GM18502 (cell line): ENCODE measurements at regions not wholly inside any gene's neighbourhood (a gene's known extent, or its start where the extent isn't known, plus 50 kb on each side); places are given as distances from the start of the nearest gene placed in this dataset.
"Not testable (repeated sequence)": the region's sequence is repeated elsewhere in the genome, so short reads cannot be mapped to it uniquely, and the experiment has no call there.

Experiments
- ATAC-seq: cut with Tn5 transposase; IDR thresholded peaks from one replicate; pipeline ENCODE4 v1.9.1; 2021; ENCODE audit warnings: mild to moderate bottlenecking; ENCODE audit not compliant: unreplicated experiment, poor library complexity

DNA sequence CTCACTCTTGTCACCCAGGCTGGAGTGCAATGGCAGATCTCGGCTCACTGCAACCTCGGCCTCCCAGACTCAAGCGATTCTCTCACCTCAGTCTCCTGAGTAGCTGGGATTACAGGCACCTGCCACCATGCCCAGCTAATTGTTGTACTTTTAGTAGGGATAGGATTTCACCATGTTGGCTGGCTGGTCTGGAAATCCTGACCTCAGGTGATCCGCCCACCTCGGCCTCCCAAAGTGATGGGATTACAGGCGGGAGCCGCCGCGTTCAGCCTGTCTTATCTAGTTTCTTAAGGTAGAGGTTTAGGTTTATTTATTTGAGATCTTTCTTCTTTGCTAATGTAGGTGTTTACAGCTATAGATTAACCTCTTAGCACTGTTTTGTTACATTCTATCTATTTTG lies 708.8 kb downstream of the ZNF385D start:
- ATAC-seq, result no peak

DNA sequence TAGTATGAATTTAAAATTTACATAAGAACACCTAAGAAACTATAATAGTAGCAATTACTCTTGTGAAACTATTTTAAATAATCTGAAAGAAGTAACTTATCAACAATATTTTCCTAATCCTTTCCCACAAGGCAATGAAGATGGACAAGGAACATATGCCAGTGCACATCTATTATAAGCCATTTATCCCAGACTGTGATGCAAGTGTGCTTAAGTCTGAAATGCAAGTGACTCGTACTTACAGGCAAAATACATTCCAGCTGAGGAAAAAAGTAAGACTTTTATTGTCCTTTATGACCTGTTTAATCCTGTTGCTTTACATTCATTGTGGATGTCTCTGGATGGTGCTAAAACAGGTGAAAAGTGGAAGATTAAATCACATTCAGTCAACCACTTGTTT lies 709.4 kb downstream of the ZNF385D start:
- no peak for ATAC-seq

- no peak for ATAC-seq
Measured at GRCh38 chr3:21036888-21037287, 714.1 kb downstream of the ZNF385D start.

GRCh38 chr3:21028412-21028811 lies 722.6 kb downstream of the ZNF385D start:
- ATAC-seq, result no peak

DNA sequence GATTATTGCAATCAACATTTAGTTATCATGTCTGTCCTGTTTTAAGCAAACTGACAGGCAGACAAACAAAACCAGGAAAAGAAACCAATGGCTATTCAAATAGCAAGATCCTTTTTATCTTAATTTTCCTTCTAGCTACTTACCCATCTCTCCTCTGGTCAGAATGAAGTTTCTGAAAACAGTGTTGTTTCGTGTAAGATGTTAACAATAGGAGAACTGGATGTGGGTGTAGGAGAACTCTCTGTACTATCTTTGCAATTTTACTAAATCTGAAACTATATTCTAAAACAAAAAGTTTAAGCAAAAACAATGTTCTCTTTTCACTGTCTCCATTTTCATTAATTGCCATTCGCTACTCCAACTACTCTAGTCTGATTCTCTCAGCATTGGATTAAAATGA lies 726.4 kb downstream of the ZNF385D start:
- ATAC-seq, result no peak

GRCh38 chr3:21020681-21021080 lies 730.3 kb downstream of the ZNF385D start:
- ATAC-seq, result no peak

DNA sequence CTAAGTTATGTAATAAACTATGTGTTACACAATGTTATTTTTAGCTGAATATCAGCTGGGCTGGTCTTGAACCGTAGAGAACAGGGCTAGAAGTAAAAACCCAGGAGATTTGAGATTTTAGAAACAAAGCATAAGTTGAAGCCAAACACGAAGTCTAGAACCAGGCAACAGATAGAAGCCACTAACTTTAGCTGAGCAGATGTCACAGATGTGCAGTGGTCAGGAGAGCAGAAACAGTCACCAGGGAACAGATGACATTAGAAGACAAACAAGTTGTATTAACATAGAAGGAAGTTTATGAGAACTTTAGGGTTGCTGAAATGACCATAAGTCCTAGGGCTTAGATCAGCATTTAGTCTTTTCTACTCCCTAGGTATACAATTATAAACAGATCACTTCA lies 731.0 kb downstream of the ZNF385D start:
- ATAC-seq, result no peak

DNA sequence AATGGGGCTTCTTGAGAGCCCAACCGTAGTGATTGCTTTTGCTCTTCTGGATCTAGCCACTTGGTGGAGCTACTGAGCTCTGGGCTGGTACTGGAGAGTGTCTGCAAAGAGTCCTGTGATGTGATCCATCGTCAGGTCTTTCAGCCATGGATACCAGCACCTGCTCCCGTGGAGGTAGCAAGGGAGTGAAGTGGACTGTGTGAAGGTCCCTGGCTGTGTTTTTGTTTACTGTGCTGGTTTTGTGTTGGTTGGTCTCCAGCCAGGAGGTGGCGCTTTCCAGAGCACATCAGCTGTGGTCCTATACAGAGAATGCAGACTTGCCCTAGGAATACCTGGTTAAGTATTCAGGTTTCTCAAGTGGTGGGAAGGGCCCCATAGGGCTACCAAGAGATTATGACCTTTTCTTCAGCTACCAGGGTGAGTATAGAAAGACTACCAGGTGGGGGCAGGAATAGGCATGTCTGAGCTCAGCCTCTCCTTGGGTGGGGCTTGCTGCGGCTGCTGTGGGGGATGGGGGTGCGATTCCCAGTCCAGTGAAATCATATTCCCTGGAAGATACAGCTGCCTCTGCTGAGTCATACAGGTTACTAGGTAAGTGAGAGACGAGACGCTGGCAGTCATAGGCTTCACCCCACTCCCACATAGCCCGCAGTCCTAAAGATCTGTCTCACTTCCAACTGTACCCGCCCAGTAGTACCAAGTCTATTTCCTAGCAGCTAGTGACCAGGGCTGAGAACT lies 733.7 kb downstream of the ZNF385D start:
- no peak for ATAC-seq

GRCh38 chr3:21013566-21013965 lies 737.4 kb downstream of the ZNF385D start:
- ATAC-seq, result no peak

GRCh38 chr3:20999661-21000060 lies 751.3 kb downstream of the ZNF385D start:
- no peak for ATAC-seq

DNA sequence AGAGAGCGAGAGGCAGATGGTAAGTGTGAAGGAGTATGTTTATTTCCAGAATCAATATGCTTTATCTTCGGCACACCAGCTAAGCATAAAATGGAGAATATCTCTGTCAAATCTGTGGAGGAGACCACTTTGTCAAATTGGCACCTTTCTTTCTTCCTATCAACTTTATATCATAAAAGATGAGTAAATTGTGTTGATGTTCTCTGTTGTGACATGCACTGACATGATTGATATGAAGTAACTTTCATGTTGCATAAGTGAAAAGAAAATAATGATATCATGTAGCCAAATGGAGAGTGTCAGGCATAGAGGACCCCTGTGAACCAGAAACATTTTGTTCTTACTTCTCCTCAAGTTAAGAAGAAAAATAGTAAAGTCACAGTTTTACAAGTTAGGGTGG lies 753.8 kb downstream of the ZNF385D start:
- no peak for ATAC-seq

DNA sequence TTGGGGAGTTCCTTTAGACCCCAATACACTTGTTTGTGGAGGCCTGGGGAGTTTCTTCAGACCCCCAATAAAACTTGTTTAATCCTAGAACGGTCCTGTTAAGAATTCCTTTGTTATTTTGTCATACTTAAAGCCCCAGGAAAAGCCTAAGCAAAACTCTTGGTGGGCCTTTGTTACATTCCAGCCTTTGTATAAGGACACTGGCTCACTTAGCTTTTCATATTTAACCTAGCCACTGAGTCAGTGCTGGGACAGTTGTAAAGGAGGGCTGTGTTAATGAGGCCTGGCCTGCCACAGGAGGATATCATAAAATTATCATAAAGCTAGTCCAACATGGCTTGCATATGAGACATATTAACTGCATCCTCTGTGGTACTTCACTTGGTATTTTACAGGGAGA lies 760.1 kb downstream of the ZNF385D start:
- ATAC-seq, result no peak

GRCh38 chr3:20989653-20990052 lies 761.4 kb downstream of the ZNF385D start:
- ATAC-seq, result not testable (repeated sequence)

DNA sequence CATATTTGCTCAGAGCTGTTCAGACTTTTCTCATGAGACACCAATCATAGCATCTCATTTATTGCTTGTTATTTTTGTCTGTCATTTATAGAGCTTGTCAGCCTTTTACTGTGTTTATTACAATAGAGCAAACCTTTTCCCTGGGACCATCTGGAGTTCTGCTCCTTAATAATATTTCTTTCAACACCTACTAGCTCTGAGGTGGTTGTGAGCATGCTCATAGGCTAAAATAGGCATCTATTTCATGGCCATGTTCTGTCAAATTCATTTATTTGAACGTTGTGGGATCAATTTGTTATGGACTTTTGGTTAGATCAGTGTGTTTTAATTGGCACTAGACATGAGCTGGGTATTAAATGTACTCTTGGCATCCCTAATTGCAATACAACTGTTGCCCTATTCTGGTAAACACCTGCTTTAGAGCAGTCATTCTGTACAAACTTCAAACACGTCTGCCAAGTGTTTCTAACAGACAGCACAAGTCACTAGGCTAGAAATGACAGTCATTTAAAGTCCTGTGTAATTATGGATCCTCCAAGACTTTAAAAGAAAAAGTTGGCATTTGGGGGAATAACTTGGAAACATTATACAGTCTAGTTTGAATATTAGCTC lies 766.3 kb downstream of the ZNF385D start:
- no peak for ATAC-seq

- ATAC-seq, result no peak
Measured at GRCh38 chr3:20975188-20975651, 775.8 kb downstream of the ZNF385D start.

GRCh38 chr3:20974396-20974795 lies 776.6 kb downstream of the ZNF385D start:
- ATAC-seq, result no peak

DNA sequence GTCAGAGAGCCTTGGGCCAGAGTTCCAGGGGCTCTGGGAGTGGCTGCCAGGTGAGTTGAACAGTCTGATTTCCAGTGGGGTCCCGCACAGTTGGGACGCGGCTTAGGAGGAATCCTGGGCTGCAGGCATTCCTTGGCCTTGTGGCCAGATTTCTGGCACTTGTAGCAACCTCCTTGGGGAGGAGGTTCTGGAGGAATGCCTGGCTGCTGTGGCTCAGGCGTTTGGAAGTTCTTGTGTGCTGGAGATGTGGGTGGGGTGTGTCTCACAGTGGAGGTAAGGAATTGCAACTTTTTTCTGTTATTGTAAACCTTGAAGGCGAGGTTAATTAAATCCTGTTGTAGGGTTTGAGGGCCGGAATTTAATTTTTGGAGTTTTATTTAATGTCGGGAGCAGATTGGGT lies 780.2 kb downstream of the ZNF385D start:
- ATAC-seq, result not testable (repeated sequence)

GRCh38 chr3:20967485-20967884 lies 781.5 kb upstream of the SGO1 start:
- not testable (repeated sequence) for ATAC-seq

DNA sequence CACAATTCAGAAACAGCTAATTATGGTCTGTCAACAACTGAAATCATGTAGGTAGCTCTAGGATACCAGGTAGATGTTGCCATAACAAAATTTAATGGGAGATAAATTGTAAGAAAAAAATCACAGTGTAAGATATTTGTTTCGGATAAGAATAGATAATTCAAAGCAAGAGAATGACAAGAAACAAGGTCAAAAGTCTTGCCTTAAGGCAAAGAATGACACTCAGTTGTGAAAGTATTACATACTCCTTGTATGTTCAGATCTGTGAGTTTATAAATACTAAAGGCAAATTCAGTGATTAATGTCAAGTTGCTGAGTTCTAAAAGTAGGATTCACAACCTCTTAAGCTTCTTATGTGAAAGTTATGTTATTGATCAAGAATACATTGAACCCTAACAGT lies 772.2 kb upstream of the SGO1 start:
- ATAC-seq, result no peak

DNA sequence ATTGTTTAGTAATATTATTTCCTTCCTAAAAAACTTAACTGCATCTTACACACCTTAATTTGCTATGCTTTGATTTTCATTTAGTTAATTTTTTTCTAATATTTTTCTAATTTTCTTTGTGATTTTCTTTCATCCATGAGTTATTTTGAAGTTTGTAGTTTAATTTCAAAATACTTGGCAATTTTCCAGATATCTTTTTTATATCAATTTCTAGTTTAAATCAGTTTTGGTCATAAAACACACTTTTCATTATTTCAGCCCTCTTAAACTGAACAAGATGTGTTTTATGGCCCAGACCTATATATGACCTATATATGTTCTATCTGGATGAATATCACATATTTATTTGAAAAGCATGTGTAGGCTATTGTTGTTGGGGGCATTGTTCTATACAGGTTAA lies 759.9 kb upstream of the SGO1 start:
- ATAC-seq, result no peak

- no peak for ATAC-seq
Measured at GRCh38 chr3:20935791-20936190, 749.8 kb upstream of the SGO1 start.

- no peak for ATAC-seq
Measured at GRCh38 chr3:20931834-20932233, 745.8 kb upstream of the SGO1 start.
